Mesenchymal stem cell (in vitro differentiated cells and primary cell): ENCODE measurements at regions not wholly inside any gene's neighbourhood (a gene's known extent, or its start where the extent isn't known, plus 50 kb on each side); places are given as distances from the start of the nearest gene placed in this dataset.

Experiments used
- DNase-seq: peaks from one replicate; pipeline ENCODE4 v3.0.0-alpha.2; 2013
- H2AFZ ChIP-seq: one replicate; pipeline ENCODE4 v1.6.1; 2013; ENCODE audit warnings: low read depth, mild to moderate bottlenecking, control low read depth, inconsistent platforms, low read length, moderate library complexity
- H2AK5ac ChIP-seq: 2 replicates; pipeline ENCODE4 v1.6.1; 2013; ENCODE audit warnings: low read length, moderate library complexity, mild to moderate bottlenecking, inconsistent platforms; ENCODE audit not compliant: severe bottlenecking
- H2BK120ac ChIP-seq: one replicate; pipeline ENCODE4 v1.6.1; 2013; ENCODE audit warnings: low read depth, mild to moderate bottlenecking, inconsistent platforms, low read length, moderate library complexity
- H2BK12ac ChIP-seq, 2 experiments: one replicate each; pipeline ENCODE4 v1.6.1; 2013; ENCODE audit warnings: inconsistent platforms in 2 of 2, low read length in 2 of 2, mild to moderate bottlenecking in 2 of 2, moderate library complexity in 2 of 2, control low read depth in 1 of 2
- H2BK15ac ChIP-seq: one replicate; pipeline ENCODE4 v1.6.1; 2013; ENCODE audit warnings: mild to moderate bottlenecking, low read depth, inconsistent platforms; ENCODE audit not compliant: poor library complexity, severe bottlenecking
- H2BK5ac ChIP-seq: 2 replicates; pipeline ENCODE4 v1.6.1; 2013; ENCODE audit warnings: low read depth, mild to moderate bottlenecking, low read length, control low read depth, inconsistent platforms; ENCODE audit not compliant: poor library complexity, severe bottlenecking
- H3K14ac ChIP-seq, 2 experiments: one replicate each; pipeline ENCODE4 v1.6.1; 2013; ENCODE audit warnings: inconsistent platforms in 2 of 2, low read length in 2 of 2, control low read depth in 1 of 2, mild to moderate bottlenecking in 1 of 2, moderate library complexity in 1 of 2
- H3K18ac ChIP-seq, 2 experiments: one replicate each; pipeline ENCODE4 v1.6.1; 2013; ENCODE audit warnings: inconsistent platforms in 2 of 2, low read length in 2 of 2, control low read depth in 1 of 2, low read depth in 1 of 2, mild to moderate bottlenecking in 1 of 2
- H3K23ac ChIP-seq, 2 experiments: one replicate each; pipeline ENCODE4 v1.6.1; 2013; ENCODE audit warnings: inconsistent platforms in 2 of 2, low read length in 2 of 2, mild to moderate bottlenecking in 2 of 2, moderate library complexity in 2 of 2, control low read depth in 1 of 2
- H3K27ac ChIP-seq: 2 replicates; pipeline ENCODE4 v1.5.1; 2013; ENCODE audit warnings: mild to moderate bottlenecking, moderate library complexity, low read length, control low read depth, inconsistent platforms; ENCODE audit not compliant: poor library complexity, severe bottlenecking
- H3K27me3 ChIP-seq, 2 experiments: 2 replicates each; pipeline versions ENCODE4 v1.6.1 to v1.7.0; 2013; ENCODE audit warnings: low read length in 2 of 2, mild to moderate bottlenecking in 2 of 2, moderate library complexity in 2 of 2, control low read depth in 1 of 2, inconsistent platforms in 1 of 2; ENCODE audit not compliant: control insufficient read depth in 1 of 2, insufficient read depth in 1 of 2
- H3K36me3 ChIP-seq, 2 experiments: 2 replicates each; pipeline versions ENCODE4 v1.6.1 to v1.7.0; 2013; ENCODE audit warnings: low read length in 2 of 2, control low read depth in 1 of 2, inconsistent platforms in 1 of 2, low read depth in 1 of 2, mild to moderate bottlenecking in 1 of 2; ENCODE audit not compliant: insufficient read depth in 2 of 2, control insufficient read depth in 1 of 2
- H3K4ac ChIP-seq, 2 experiments: one replicate each; pipeline ENCODE4 v1.6.1; 2013; ENCODE audit warnings: inconsistent platforms in 2 of 2, low read length in 2 of 2, mild to moderate bottlenecking in 2 of 2, moderate library complexity in 2 of 2, control low read depth in 1 of 2, low read depth in 1 of 2
- H3K4me1 ChIP-seq: 2 replicates; pipeline ENCODE4 v1.6.1; 2013; ENCODE audit warnings: low read depth, low read length, control low read depth; ENCODE audit not compliant: control insufficient read depth, insufficient read depth
- H3K4me2 ChIP-seq: 2 replicates; pipeline ENCODE4 v1.6.1; 2013; ENCODE audit warnings: low read length, mild to moderate bottlenecking, inconsistent platforms; ENCODE audit not compliant: poor library complexity, severe bottlenecking
- H3K4me3 ChIP-seq, 2 experiments: 2 replicates each; pipeline versions ENCODE4 v1.5.1 to v1.7.0; 2013; ENCODE audit warnings: low read length in 2 of 2, mild to moderate bottlenecking in 2 of 2, control low read depth in 1 of 2, low read depth in 1 of 2; ENCODE audit not compliant: insufficient read depth in 1 of 2
- H3K79me1 ChIP-seq: replicated peaks from 2 replicates; pipeline ENCODE4 v1.6.1; 2013; ENCODE audit warnings: mild to moderate bottlenecking, control low read depth, low read length, inconsistent platforms; ENCODE audit not compliant: poor library complexity, severe bottlenecking
- H3K9ac ChIP-seq: 2 replicates; pipeline ENCODE4 v1.7.0; 2013; ENCODE audit warnings: mild to moderate bottlenecking, low read length, moderate library complexity
- H3K9me3 ChIP-seq: 2 replicates; pipeline ENCODE4 v1.7.0; 2013; ENCODE audit warnings: mild to moderate bottlenecking, low read length; ENCODE audit not compliant: control insufficient read depth
- H4K8ac ChIP-seq: one replicate; pipeline ENCODE4 v1.6.1; 2013; ENCODE audit warnings: inconsistent platforms, mild to moderate bottlenecking, low read length, moderate library complexity
- H4K91ac ChIP-seq: one replicate; pipeline ENCODE4 v1.6.1; 2013; ENCODE audit warnings: mild to moderate bottlenecking, low read length, inconsistent platforms
- WGBS: methylation state at CpG from one replicate; pipeline ENCODE4 v1.1.7; 2013; ENCODE audit warnings: mixed read lengths; 5-methylcytosine and 5-hydroxymethylcytosine counted together

DNA sequence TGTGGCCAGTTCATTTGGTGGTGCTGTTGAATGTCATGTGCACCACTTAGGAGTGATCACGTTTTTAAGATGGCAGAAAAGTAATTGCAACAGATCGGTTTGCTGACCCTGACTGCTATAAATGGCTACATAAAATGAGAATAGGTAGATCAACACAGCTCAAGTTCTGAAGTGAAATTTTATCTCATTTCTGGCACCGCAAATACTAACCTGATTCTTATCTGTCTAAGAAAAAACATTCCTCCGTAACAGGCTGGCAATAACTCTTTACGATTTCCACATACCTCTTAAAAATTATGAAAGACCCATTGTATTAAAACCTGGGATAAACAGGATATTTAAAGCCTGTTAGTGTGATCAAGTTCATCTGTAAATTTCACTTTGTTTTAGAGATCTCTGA lies 387.5 kb downstream of the PDGFC start:
- H3K4me3 ChIP-seq = no peak overlapping the region
- H3K27me3 ChIP-seq = no peaks in the 10 kb centered on the region
- H3K9me3 ChIP-seq = no peaks in the 10 kb centered on the region
- H2BK120ac ChIP-seq = no peak overlapping the region
- H3K4me1 ChIP-seq = no peaks in the 10 kb centered on the region
- H4K91ac ChIP-seq = no peak overlapping the region
- H3K23ac ChIP-seq = no peak overlapping the region
- no peaks in the 10 kb centered on the region for H3K79me1 ChIP-seq
- H3K9ac ChIP-seq = no peak overlapping the region
- no peak overlapping the region for H3K27ac ChIP-seq
- no peak overlapping the region for H2AK5ac ChIP-seq
- H2BK15ac ChIP-seq = no peak overlapping the region
- WGBS = 70% methylated on average over 3 of the region's 5 CpGs
- H2BK5ac ChIP-seq = no peak overlapping the region
- no peak overlapping the region for H3K4me2 ChIP-seq
- no peak overlapping the region for H3K4ac ChIP-seq
- H3K36me3 ChIP-seq = no peaks in the 10 kb centered on the region
- H3K18ac ChIP-seq = no peak overlapping the region
- no peak overlapping the region for H4K8ac ChIP-seq
- H2AFZ ChIP-seq = no peak overlapping the region
- no peak overlapping the region for H2BK12ac ChIP-seq
- no peak for DNase-seq
- H3K14ac ChIP-seq = no peak overlapping the region

DNA sequence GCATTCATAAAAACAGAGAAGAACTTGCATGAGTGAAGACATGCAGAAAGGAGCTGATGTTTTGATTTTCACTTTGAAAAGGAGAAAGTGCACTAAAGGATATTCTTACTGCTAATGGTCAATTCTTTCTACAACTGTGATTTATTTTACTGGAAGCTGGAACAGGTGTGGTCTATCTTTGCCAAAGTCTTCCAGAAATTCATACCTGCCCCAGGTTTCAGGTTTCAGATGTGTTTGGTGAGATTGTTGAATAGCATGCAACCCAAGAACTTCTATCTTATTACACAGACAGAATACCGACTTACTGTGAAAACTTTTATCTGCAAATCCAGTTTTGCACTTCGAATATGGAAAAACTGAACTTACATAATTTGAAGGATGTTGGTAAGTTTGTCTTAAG lies 388.3 kb downstream of the PDGFC start:
- WGBS = no CpG with 5 or more reads among the region's 2 CpGs
- no peak overlapping the region for H3K4me3 ChIP-seq
- H2AK5ac ChIP-seq = no peak overlapping the region
- H3K14ac ChIP-seq = no peak overlapping the region
- H2BK120ac ChIP-seq = no peak overlapping the region
- no peak overlapping the region for H2BK12ac ChIP-seq
- DNase-seq = no peak
- H2AFZ ChIP-seq = no peak overlapping the region
- H3K79me1 ChIP-seq = no peaks in the 10 kb centered on the region
- H3K27ac ChIP-seq = no peak overlapping the region
- H4K91ac ChIP-seq = no peak overlapping the region
- no peak overlapping the region for H3K9ac ChIP-seq
- H3K36me3 ChIP-seq = no peaks in the 10 kb centered on the region
- H4K8ac ChIP-seq = no peak overlapping the region
- no peak overlapping the region for H3K4ac ChIP-seq
- no peak overlapping the region for H3K23ac ChIP-seq
- no peak overlapping the region for H2BK5ac ChIP-seq
- H3K9me3 ChIP-seq = no peaks in the 10 kb centered on the region
- H3K18ac ChIP-seq = no peak overlapping the region
- no peak overlapping the region for H2BK15ac ChIP-seq
- H3K4me1 ChIP-seq = no peaks in the 10 kb centered on the region
- H3K27me3 ChIP-seq = no peaks in the 10 kb centered on the region
- no peak overlapping the region for H3K4me2 ChIP-seq

GRCh38 chr4:156581282-156582063 lies 390.1 kb downstream of the PDGFC start:
- Histone ChIP-seq H4K8ac (no peak overlapping the region), H2AK5ac (no peak overlapping the region), H2BK15ac (no peak overlapping the region), H3K27me3 (no peaks in the 10 kb centered on the region), H2AFZ (no peak overlapping the region), H3K23ac (no peak overlapping the region), H3K27ac (no peak overlapping the region), H2BK12ac (no peak overlapping the region), H3K4me1 (no peaks in the 10 kb centered on the region), H3K9ac (peak overlapping the region; percentile 67), H4K91ac (no peak overlapping the region), H3K4me3 (peak overlapping the region in 1 of 2 experiments; percentile 53), H3K9me3 (no peaks in the 10 kb centered on the region), H3K4ac (no peak overlapping the region), H3K18ac (no peak overlapping the region), H2BK120ac (no peak overlapping the region), H3K79me1 (no peaks in the 10 kb centered on the region), H3K36me3 (no peaks in the 10 kb centered on the region), H2BK5ac (no peak overlapping the region), H3K4me2 (no peak overlapping the region), H3K14ac (no peak overlapping the region)
- WGBS = 100% methylated on average over 1 of the region's 3 CpGs
- no peak for DNase-seq

- no peak for DNase-seq
- Histone ChIP-seq H3K4me1 (no peaks in the 10 kb centered on the region), H3K4me2 (no peak overlapping the region)
Observed at GRCh38 chr4:156578713-156579112, 392.9 kb downstream of the PDGFC start.

More at GRCh38 chr4:156578713-156579112, 392.9 kb downstream of the PDGFC start:
- no peak overlapping the region for H3K18ac ChIP-seq
- H3K23ac ChIP-seq = no peak overlapping the region
- no peak overlapping the region for H2AFZ ChIP-seq
- H3K27ac ChIP-seq = no peak overlapping the region
- H3K4ac ChIP-seq = no peak overlapping the region
- no peak overlapping the region for H3K9ac ChIP-seq
- H3K36me3 ChIP-seq = no peaks in the 10 kb centered on the region
- no peak overlapping the region for H3K14ac ChIP-seq
- H2BK5ac ChIP-seq = no peak overlapping the region
- H2AK5ac ChIP-seq = no peak overlapping the region
- no peak overlapping the region for H4K8ac ChIP-seq
- H3K9me3 ChIP-seq = no peaks in the 10 kb centered on the region
- H4K91ac ChIP-seq = no peak overlapping the region
- H2BK120ac ChIP-seq = no peak overlapping the region
- no peak overlapping the region for H2BK12ac ChIP-seq
- H2BK15ac ChIP-seq = no peak overlapping the region
- no peaks in the 10 kb centered on the region for H3K27me3 ChIP-seq
- H3K79me1 ChIP-seq = no peaks in the 10 kb centered on the region
- H3K4me3 ChIP-seq = no peak overlapping the region
